ENCODE measurements at regions not wholly inside any gene's neighbourhood (a gene's known extent, or its start where the extent isn't known, plus 50 kb on each side); places are given as distances from the start of the nearest gene placed in this dataset.
A peak's percentile ranks its signal among the peaks of the same experiment; 100 is the strongest.

DNA sequence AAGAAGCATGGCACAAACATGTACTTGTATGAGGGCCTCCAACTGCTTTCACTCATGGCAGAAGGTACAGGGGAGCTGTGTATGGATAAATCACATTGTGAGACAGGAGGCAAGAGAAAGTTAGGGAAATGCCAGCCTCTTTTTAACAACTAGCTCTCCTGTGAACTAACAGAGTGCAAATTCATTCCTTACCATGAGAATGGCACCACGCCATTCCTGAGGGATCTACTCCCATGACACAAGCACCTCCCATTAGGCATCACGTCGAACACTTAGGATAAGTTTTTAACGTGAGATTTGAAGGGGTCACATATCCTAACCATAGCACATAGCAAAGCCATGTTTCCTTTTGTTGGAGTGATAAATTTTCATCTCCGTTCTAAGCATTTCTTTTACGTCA, 747.2 kb upstream of the CHD1 start:
- FAIRE-seq, result peak; percentile 35
- no peak for DNase-seq (ENCODE audit: insufficient read length, low spot score)

DNA sequence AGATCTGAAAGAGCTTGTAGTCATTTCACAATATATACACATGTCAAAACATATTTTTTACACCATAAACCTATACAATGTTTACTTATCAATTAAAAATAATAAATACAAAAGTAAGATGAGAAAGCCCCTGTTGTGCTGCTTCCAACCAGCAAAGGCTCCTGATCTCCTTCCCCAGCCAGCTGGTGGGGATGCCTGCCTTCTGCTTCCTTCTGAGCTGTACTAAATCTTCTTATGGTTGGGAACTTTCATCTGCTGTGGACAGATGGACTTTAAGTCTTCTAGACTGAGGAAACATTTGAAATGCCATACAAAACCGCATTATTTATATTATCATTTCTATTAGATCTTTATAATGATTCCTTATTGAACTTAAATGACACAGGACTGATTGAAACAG, 745.3 kb upstream of the CHD1 start:
- no peak for DNase-seq (ENCODE audit: insufficient read length, low spot score)
- FAIRE-seq, result peak; percentile 90
- TF ChIP-seq, protein P1, sequence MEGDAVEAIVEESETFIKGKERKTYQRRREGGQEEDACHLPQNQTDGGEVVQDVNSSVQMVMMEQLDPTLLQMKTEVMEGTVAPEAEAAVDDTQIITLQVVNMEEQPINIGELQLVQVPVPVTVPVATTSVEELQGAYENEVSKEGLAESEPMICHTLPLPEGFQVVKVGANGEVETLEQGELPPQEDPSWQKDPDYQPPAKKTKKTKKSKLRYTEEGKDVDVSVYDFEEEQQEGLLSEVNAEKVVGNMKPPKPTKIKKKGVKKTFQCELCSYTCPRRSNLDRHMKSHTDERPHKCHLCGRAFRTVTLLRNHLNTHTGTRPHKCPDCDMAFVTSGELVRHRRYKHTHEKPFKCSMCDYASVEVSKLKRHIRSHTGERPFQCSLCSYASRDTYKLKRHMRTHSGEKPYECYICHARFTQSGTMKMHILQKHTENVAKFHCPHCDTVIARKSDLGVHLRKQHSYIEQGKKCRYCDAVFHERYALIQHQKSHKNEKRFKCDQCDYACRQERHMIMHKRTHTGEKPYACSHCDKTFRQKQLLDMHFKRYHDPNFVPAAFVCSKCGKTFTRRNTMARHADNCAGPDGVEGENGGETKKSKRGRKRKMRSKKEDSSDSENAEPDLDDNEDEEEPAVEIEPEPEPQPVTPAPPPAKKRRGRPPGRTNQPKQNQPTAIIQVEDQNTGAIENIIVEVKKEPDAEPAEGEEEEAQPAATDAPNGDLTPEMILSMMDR (IDR thresholded peaks at IDR 0.05; ENCODE audit: insufficient read depth, missing control alignments), result no peak

More for the DNA sequence above, 747.2 kb upstream of the CHD1 start:
- TF ChIP-seq, protein P1 (IDR thresholded peaks at IDR 0.05; ENCODE audit: insufficient read depth, missing control alignments), result no peak

DNA sequence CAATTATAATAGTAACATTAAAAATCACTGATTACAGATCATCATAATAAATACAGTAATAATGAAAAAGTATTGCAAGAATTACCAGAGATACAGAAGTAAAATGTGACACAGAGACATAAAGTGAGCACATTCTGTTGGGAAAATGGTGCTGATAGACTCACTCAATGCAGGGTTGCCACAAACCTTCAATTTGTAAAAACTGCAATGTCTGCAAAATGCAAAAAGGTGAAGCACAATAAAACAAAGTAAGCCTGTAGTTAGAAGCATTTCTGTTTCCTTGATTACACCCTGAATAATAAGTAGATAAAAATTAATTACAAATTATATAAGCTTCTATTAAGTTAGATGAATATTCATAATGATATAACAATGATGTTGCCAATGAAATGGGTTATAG, 736.2 kb upstream of the CHD1 start:
- TF ChIP-seq, protein P1 (IDR thresholded peaks at IDR 0.05; ENCODE audit: insufficient read depth, missing control alignments), result no peak
- no peak for DNase-seq (ENCODE audit: insufficient read length, low spot score)
- FAIRE-seq, result no peak

DNA sequence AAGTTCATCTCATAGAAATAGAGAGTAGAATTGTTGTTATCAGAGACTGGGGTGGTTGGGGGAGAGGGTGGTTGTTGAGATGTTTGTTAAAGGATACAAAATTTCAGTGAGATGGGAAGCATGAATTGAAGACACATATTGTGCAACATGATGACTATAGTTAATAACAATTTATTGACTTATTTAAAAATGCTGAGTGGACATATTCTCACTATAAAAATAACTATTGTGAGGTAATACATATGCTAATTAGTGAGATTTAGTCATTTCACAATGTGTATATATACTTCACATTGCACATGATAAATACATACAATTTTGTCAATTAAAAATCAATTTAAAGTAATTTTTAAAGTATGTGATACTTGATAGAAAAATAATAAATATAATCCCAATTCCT, 722.5 kb upstream of the CHD1 start:
- TF ChIP-seq, protein P1 (IDR thresholded peaks at IDR 0.05; ENCODE audit: insufficient read depth, missing control alignments), result no peak
- FAIRE-seq (no peak), DNase-seq (ENCODE audit: insufficient read length, low spot score) (no peak)

DNA sequence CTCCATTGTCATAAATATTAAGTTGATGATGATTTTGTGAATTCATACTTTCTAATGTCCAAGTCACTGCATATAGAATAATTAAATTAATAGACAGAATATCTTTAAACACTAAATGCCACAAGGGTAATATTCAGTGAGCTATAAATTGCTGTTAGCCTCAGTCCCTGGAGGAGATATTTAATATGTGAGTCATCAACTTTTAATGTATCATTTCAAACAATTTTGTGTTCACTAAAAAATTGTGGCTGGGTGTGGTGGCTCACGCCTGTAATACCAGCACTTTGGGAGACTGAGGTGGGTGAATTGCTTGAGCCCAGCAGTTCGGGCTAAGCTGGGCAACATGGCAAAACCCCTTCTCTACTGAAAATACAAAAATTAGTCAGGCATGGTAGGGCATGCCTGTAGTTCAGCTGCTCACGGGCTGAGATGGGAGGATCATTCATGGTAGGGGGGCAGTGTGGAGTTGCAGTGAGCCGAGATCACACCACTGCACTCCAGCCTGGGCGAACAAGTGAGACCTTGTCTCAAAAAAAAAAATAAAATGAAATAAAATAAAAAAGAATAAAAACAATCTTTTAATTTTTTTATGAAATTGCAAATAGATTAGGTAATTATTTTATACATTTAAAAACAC, 717.3 kb upstream of the CHD1 start:
- FAIRE-seq (no peak), DNase-seq (ENCODE audit: insufficient read length, low spot score) (no peak)
- TF ChIP-seq, protein P1 (IDR thresholded peaks at IDR 0.05; ENCODE audit: insufficient read depth, missing control alignments), result no peak

DNA sequence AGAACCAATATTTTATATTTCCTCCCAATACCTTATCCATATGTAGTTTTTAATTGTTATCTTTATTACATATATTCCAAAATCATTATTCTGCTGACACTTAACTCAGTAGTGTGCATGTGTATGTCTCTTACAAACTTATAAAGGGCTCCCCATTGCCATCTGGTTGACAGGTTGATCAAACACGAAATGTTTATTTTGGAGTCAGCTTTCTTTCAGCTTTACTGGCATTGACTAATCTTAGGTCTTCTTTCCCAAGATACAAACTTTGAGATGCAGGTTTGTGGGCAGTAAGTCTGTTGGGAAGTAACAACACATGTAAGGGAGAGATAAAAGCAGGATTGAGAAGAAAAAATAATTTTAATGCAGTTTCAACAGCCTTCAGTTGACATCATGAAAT, 716.0 kb upstream of the CHD1 start:
- FAIRE-seq, result no peak
- no peak for DNase-seq (ENCODE audit: insufficient read length, low spot score)
- TF ChIP-seq, protein P1 (IDR thresholded peaks at IDR 0.05; ENCODE audit: insufficient read depth, missing control alignments), result no peak

DNA sequence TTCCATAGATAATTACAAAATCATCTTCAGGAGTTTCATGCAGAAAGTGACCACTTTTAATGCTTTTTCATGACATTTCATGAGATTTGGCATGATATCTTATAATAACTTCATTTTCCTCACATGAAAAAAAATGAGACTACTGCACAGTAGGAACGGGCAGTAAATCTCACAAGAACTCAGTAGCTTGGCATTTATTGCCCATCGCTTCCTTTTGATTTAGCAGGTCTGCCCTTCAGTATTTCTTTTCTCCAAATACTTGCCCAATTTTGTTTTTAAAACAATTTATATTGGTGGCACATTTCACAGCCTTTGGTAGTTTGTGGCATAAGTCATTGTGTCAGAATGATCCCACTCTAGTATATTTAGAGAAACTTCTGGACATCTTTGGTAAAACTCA, 711.8 kb upstream of the CHD1 start:
- FAIRE-seq (no peak), DNase-seq (ENCODE audit: insufficient read length, low spot score) (no peak)
- TF ChIP-seq, protein P1 (IDR thresholded peaks at IDR 0.05; ENCODE audit: insufficient read depth, missing control alignments), result no peak
